Epithelial cell of proximal tubule (primary cell): ENCODE measurements at regions not wholly inside any gene's neighbourhood (a gene's known extent, or its start where the extent isn't known, plus 50 kb on each side); places are given as distances from the start of the nearest gene placed in this dataset.

Source experiments
- DNase-seq: peaks from one replicate; pipeline ENCODE4 v3.0.0-alpha.2; 2011; ENCODE audit warnings: low read depth
- H3K4me3 ChIP-seq: 2 replicates; pipeline ENCODE4 v1.5.1; 2011; ENCODE audit warnings: low read depth, mild to moderate bottlenecking, low read length
- TF ChIP-seq, protein P1 (sequence below): conservative IDR thresholded peaks from 2 replicates; pipeline ENCODE4 v1.5.1; 2012; ENCODE audit warnings: low read depth, mild to moderate bottlenecking, low read length

DNA sequence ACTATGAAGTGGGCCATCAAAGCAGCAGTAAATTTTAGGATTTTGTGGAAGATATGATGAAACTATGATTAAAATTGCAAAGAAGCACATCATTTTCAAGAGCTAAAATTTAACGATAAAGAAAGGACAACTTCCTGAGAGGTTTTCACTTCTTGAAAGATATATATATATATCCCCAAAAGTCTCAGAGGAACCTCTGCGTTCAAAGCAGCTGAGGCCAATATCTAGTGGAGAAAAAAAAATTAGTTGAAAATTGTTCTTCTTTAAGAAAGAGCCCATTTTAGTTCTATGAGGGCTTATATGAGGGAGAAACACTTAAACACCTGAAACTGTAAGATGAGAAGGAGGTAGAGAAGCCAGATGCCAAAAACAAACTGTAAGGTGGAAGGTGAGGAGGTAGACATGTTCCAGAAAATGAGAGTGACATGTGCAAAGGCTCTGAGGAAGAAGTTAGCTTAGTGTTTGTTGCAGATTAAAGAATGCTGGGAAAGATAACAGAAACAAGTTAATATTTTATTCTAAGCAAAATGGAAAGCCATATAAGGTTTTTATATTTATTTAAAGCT is 72.9 kb upstream of the VRK2 start:
- DNase-seq, result no peak
- no peak overlapping the region for H3K4me3 ChIP-seq
- TF ChIP-seq, protein P1, sequence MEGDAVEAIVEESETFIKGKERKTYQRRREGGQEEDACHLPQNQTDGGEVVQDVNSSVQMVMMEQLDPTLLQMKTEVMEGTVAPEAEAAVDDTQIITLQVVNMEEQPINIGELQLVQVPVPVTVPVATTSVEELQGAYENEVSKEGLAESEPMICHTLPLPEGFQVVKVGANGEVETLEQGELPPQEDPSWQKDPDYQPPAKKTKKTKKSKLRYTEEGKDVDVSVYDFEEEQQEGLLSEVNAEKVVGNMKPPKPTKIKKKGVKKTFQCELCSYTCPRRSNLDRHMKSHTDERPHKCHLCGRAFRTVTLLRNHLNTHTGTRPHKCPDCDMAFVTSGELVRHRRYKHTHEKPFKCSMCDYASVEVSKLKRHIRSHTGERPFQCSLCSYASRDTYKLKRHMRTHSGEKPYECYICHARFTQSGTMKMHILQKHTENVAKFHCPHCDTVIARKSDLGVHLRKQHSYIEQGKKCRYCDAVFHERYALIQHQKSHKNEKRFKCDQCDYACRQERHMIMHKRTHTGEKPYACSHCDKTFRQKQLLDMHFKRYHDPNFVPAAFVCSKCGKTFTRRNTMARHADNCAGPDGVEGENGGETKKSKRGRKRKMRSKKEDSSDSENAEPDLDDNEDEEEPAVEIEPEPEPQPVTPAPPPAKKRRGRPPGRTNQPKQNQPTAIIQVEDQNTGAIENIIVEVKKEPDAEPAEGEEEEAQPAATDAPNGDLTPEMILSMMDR, result no peak

- H3K4me3 ChIP-seq, result no peak overlapping the region
- TF ChIP-seq, protein P1, result no peak
- no peak for DNase-seq
Measured at GRCh38 chr2:57979158-57979557, 67.4 kb upstream of the VRK2 start.

- no peak for DNase-seq
- TF ChIP-seq, protein P1, result no peak
- no peak overlapping the region for H3K4me3 ChIP-seq
Measured at GRCh38 chr2:57981083-57981768, 65.4 kb upstream of the VRK2 start.

- TF ChIP-seq, protein P1, result no peak
- DNase-seq, result no peak
- H3K4me3 ChIP-seq, result no peak overlapping the region
Measured at GRCh38 chr2:57987835-57988573, 58.6 kb upstream of the VRK2 start.

- DNase-seq, result no peak
- H3K4me3 ChIP-seq, result no peak overlapping the region
- TF ChIP-seq, protein P1, result no peak
Measured at GRCh38 chr2:57990118-57990725, 56.4 kb upstream of the VRK2 start.
